ENCODE measurements at regions not wholly inside any gene's neighbourhood (a gene's known extent, or its start where the extent isn't known, plus 50 kb on each side); places are given as distances from the start of the nearest gene placed in this dataset.

DNA sequence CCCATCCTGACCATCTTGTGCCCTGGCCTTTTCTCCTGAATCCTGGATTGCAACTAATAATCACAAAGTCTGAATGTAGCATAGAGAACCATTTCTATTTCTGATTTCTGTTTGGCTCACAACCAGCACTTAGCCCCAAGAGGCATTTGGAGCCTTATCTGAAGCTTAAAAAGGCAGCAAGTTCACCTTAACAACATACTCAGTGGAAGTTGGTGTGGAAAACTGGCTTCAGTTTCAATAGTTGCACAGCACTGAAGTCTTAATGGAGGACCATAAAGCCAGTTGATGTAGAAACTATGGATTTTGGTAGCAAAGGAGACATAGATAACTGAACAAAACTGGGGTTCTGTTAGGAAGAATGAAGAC lies 574.1 kb downstream of the PSAT1 start:
- no peak for TF ChIP-seq CTCF (IDR thresholded peaks at IDR 0.05)
- TF ChIP-seq POLR2A (IDR thresholded peaks at IDR 0.05), result no peak

Data from ovary (tissue), 3 donors.